ENCODE measurements at regions not wholly inside any gene's neighbourhood (a gene's known extent, or its start where the extent isn't known, plus 50 kb on each side); places are given as distances from the start of the nearest gene placed in this dataset.

GRCh38 chr3:102178817-102179216 is 256.0 kb upstream of the ZPLD1 start (continued):
- TF ChIP-seq ZBTB2 (CRISPR knock-in tag; IDR thresholded peaks at IDR 0.05; ENCODE audit: low read depth): no peak
- no peak for TF ChIP-seq KDM1A (CRISPR knock-in tag; IDR thresholded peaks at IDR 0.05)
- no peak for TF ChIP-seq ZBTB20 (CRISPR knock-in tag; IDR thresholded peaks at IDR 0.05; ENCODE audit: borderline replicate concordance, low read depth)
- TF ChIP-seq KLF15 (CRISPR knock-in tag; IDR thresholded peaks at IDR 0.05; ENCODE audit: borderline replicate concordance): no peak

- FAIRE-seq (no peak), ATAC-seq (no peak), DNase-seq (ENCODE audit: low spot score) (no peak)
- POLR2A ChIA-PET: no interaction called here
- intact Hi-C loops (cut with micrococcal nuclease; ENCODE audit: unreplicated experiment): no loop called here
- Histone ChIP-seq H3K27ac (ENCODE audit: extremely low read length, insufficient read depth, low read length) (no peak overlapping the region), H3K79me2 (ENCODE audit: insufficient read depth, low read length) (no peaks in the 10 kb centered on the region), H3K9ac (ENCODE audit: insufficient read depth, low read depth, low read length) (no peak overlapping the region), H3K27me3 (ENCODE audit: control insufficient read depth in 1 of 2, insufficient read depth in 2 of 2, low read length in 2 of 2) (no peaks in the 10 kb centered on the region), H3K36me3 (replicated peaks in 1 of 2; ENCODE audit: control insufficient read depth in 1 of 2, insufficient read depth in 2 of 2, low read length in 2 of 2) (no peaks in the 10 kb centered on the region), H3K4me3 (replicated peaks in 1 of 3; ENCODE audit: insufficient read depth in 1 of 3, low read depth in 2 of 3, low read length in 3 of 3) (no peak overlapping the region), H3K9me3 (ENCODE audit: low read length) (no peaks in the 10 kb centered on the region), H4K20me1 (ENCODE audit: insufficient read depth, low read length) (no peaks in the 10 kb centered on the region), H3K4me2 (ENCODE audit: low read depth, low read length) (no peak overlapping the region), H2AFZ (ENCODE audit: low read length) (no peak overlapping the region), H3K4me1 (ENCODE audit: insufficient read depth, low read length) (peaks cover 7% of the 10 kb centered on the region)
- no TSS peak for BruUV-seq (replicated peaks)
- in situ Hi-C loops (cut with HindIII; ENCODE audit: extremely low pct_ligation_motif_present, low pct_unique_long_range_greater_than_20kb): no loop called here
- TF ChIP-seq DPF2 (CRISPR knock-in tag; IDR thresholded peaks at IDR 0.05; ENCODE audit: borderline replicate concordance, low read depth) (no peak), TFAP4 (IDR thresholded peaks at IDR 0.05; ENCODE audit: borderline replicate concordance, low read depth) (no peak), SRY (CRISPR knock-in tag; IDR thresholded peaks at IDR 0.05) (no peak), ADNP (CRISPR knock-in tag; IDR thresholded peaks at IDR 0.05) (no peak), PPARG (CRISPR knock-in tag; conservative IDR thresholded peaks at IDR 0.05) (no peak), NFKB2 (CRISPR knock-in tag; IDR thresholded peaks at IDR 0.05; ENCODE audit: borderline replicate concordance) (no peak), ESRRA (CRISPR knock-in tag; IDR thresholded peaks at IDR 0.05; ENCODE audit: low read depth) (no peak), ZIK1 (CRISPR knock-in tag; IDR thresholded peaks at IDR 0.05; ENCODE audit: borderline replicate concordance, low read depth) (no peak), ZNF576 (CRISPR knock-in tag; IDR thresholded peaks at IDR 0.05) (no peak)
- 25% methylated on average over 6 of the region's 6 CpGs for WGBS (ENCODE audit: low lambda C conversion rate)
- CTCF ChIA-PET (ENCODE audit: low intra/inter-chr PET ratio, low total read pairs): no interaction called here
Measured at GRCh38 chr3:102179326-102180177, 255.3 kb upstream of the ZPLD1 start.
